ENCODE measurements at regions not wholly inside any gene's neighbourhood (a gene's known extent, or its start where the extent isn't known, plus 50 kb on each side); places are given as distances from the start of the nearest gene placed in this dataset.
"Not testable (repeated sequence)": the region's sequence is repeated elsewhere in the genome, so short reads cannot be mapped to it uniquely, and the experiment has no call there.

DNA sequence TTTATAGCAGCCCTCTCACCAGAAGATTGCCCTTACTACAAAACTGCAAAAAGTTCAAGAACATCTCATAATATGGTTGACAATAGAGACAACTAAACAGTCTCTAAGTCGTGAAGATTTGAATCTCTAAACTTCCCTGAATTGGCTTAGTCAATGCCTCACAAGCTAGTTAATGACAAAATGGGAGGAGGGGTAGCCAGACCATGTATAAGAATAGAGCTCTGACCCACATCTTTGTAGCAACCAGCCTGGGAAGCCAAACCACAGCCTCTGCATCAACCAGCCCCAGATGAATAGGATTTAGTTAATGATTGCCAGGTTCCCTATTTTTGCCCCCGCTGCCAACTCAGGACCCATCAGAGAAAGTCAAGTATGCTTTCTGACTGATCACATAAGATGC lies 1265.9 kb upstream of the PCDH10 start:
- TF ChIP-seq CTCF (conservative IDR thresholded peaks at IDR 0.05); EZH2 (IDR thresholded peaks at IDR 0.05; ENCODE audit: low read depth): not testable (repeated sequence)

All from PC-9 (cell line).